ENCODE measurements at regions not wholly inside any gene's neighbourhood (a gene's known extent, or its start where the extent isn't known, plus 50 kb on each side); places are given as distances from the start of the nearest gene placed in this dataset.

- WGBS = 74% methylated on average over 13 of the region's 14 CpGs
These were observed 82.3 kb upstream of the SIMC1 start for GRCh38 chr5:176155922-176156359.

GRCh38 chr5:176157656-176158055 lies 80.6 kb upstream of the SIMC1 start:
- DNase-seq (ENCODE audit: low spot score in 2 of 2) = no peak
- Histone ChIP-seq H3K27me3 (peaks cover 56% of the 10 kb centered on the region), H3K4me3 (no peak overlapping the region), H3K4me1 (no peaks in the 10 kb centered on the region), H3K36me3 (no peaks in the 10 kb centered on the region), H3K27ac (no peak overlapping the region), H3K9me3 (no peaks in the 10 kb centered on the region)
- TF ChIP-seq POLR2AphosphoS5 (IDR thresholded peaks at IDR 0.05) (no peak), EP300 (IDR thresholded peaks at IDR 0.05) (no peak), POLR2A (IDR thresholded peaks at IDR 0.05) (no peak)
- TF ChIP-seq, protein P1, sequence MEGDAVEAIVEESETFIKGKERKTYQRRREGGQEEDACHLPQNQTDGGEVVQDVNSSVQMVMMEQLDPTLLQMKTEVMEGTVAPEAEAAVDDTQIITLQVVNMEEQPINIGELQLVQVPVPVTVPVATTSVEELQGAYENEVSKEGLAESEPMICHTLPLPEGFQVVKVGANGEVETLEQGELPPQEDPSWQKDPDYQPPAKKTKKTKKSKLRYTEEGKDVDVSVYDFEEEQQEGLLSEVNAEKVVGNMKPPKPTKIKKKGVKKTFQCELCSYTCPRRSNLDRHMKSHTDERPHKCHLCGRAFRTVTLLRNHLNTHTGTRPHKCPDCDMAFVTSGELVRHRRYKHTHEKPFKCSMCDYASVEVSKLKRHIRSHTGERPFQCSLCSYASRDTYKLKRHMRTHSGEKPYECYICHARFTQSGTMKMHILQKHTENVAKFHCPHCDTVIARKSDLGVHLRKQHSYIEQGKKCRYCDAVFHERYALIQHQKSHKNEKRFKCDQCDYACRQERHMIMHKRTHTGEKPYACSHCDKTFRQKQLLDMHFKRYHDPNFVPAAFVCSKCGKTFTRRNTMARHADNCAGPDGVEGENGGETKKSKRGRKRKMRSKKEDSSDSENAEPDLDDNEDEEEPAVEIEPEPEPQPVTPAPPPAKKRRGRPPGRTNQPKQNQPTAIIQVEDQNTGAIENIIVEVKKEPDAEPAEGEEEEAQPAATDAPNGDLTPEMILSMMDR (IDR thresholded peaks at IDR 0.05) = no peak
- 32% methylated on average over 3 of the region's 3 CpGs for WGBS

More at GRCh38 chr5:176155922-176156359, 82.3 kb upstream of the SIMC1 start:
- Histone ChIP-seq H3K27ac (no peak overlapping the region), H3K4me3 (no peak overlapping the region), H3K27me3 (peaks cover 45% of the 10 kb centered on the region), H3K36me3 (no peaks in the 10 kb centered on the region), H3K4me1 (no peaks in the 10 kb centered on the region), H3K9me3 (no peaks in the 10 kb centered on the region)
- no peak for DNase-seq (ENCODE audit: low spot score in 2 of 2)
- TF ChIP-seq POLR2A (IDR thresholded peaks at IDR 0.05) (no peak), POLR2AphosphoS5 (IDR thresholded peaks at IDR 0.05) (no peak), EP300 (IDR thresholded peaks at IDR 0.05) (no peak)
- TF ChIP-seq, protein P1 (IDR thresholded peaks at IDR 0.05) = no peak

DNA sequence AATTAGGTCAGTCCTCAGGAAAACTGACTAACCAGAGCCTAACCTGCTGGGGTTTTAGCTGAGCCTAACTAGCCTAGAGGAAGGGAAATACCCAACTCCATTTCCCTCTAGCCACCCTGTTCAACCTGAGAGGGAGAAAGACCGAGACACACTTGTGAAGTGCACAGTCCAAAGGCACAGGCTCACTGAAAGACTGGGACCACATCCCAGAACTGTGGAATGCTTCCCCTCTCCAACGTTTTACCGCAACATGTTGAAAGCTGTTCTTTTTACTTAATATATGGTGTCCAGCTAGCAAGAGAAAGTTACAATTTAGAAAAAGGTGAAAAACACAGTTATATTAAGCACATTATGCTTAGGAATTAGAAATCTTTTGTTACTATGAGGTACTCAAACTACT lies 76.8 kb upstream of the SIMC1 start:
- Histone ChIP-seq H3K27ac (no peak overlapping the region), H3K4me1 (no peaks in the 10 kb centered on the region), H3K36me3 (no peaks in the 10 kb centered on the region), H3K9me3 (no peaks in the 10 kb centered on the region), H3K4me3 (no peak overlapping the region), H3K27me3 (peaks cover 47% of the 10 kb centered on the region)
- WGBS = 59% methylated on average over 3 of the region's 3 CpGs
- DNase-seq (ENCODE audit: low spot score in 2 of 2) = no peak
- TF ChIP-seq POLR2A (IDR thresholded peaks at IDR 0.05) = no peak
- no peak for TF ChIP-seq EP300 (IDR thresholded peaks at IDR 0.05)
- TF ChIP-seq, protein P1 (IDR thresholded peaks at IDR 0.05) = no peak
- no peak for TF ChIP-seq POLR2AphosphoS5 (IDR thresholded peaks at IDR 0.05)

DNA sequence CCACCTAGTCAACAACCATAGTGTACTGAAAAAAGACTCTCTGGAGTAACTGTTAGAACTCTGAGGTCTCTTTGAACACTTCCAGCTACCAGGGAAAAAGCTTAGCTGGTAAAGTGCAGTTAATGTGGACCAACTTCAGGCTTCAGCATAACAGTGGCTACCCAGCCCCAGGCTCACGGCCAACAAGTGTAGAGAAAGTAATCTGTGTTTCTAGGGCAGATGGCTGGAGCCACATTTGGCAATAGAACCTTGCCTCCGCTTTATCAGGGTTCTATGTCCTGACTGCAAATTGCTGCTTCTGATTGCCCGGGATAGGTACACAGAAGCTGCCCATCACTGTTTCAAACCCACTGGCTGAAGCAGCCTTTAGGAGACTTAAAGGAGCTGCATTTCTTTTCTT lies 76.0 kb upstream of the SIMC1 start:
- no peak for DNase-seq (ENCODE audit: low spot score in 2 of 2)
- Histone ChIP-seq H3K27ac (no peak overlapping the region), H3K36me3 (no peaks in the 10 kb centered on the region), H3K9me3 (no peaks in the 10 kb centered on the region), H3K27me3 (peaks cover 47% of the 10 kb centered on the region), H3K4me1 (no peaks in the 10 kb centered on the region), H3K4me3 (no peak overlapping the region)
- TF ChIP-seq POLR2AphosphoS5 (IDR thresholded peaks at IDR 0.05) = no peak
- TF ChIP-seq, protein P1 (IDR thresholded peaks at IDR 0.05) = no peak
- TF ChIP-seq EP300 (IDR thresholded peaks at IDR 0.05) = no peak
- TF ChIP-seq POLR2A (IDR thresholded peaks at IDR 0.05) = no peak
- 70% methylated on average over 3 of the region's 3 CpGs for WGBS

- H3K27ac ChIP-seq = no peak overlapping the region
- no peak for TF ChIP-seq POLR2A (IDR thresholded peaks at IDR 0.05)
- no peak for TF ChIP-seq POLR2AphosphoS5 (IDR thresholded peaks at IDR 0.05)
- TF ChIP-seq, protein P1 (IDR thresholded peaks at IDR 0.05) = no peak
- no peak for TF ChIP-seq EP300 (IDR thresholded peaks at IDR 0.05)
- no peaks in the 10 kb centered on the region for H3K36me3 ChIP-seq
- peaks cover 45% of the 10 kb centered on the region for H3K27me3 ChIP-seq
- no peak overlapping the region for H3K4me3 ChIP-seq
- no peaks in the 10 kb centered on the region for H3K9me3 ChIP-seq
- WGBS = 72% methylated on average over 4 of the region's 4 CpGs
- no peak for DNase-seq (ENCODE audit: low spot score in 2 of 2)
- no peaks in the 10 kb centered on the region for H3K4me1 ChIP-seq
These were observed 75.3 kb upstream of the SIMC1 start for GRCh38 chr5:176162888-176163287.

Data from suprapubic skin (tissue), 4 donors.